ENCODE measurements at regions not wholly inside any gene's neighbourhood (a gene's known extent, or its start where the extent isn't known, plus 50 kb on each side); places are given as distances from the start of the nearest gene placed in this dataset.

GRCh38 chr3:70818145-70818544 lies 505.7 kb upstream of the MDFIC2 start:
- ChIA-PET POLR2A (no interaction called here), CTCF (no interaction called here)
- Histone ChIP-seq H4K20me1 (ENCODE audit: insufficient read depth) (no peaks in the 10 kb centered on the region), H3K4me1 (ENCODE audit: control insufficient read depth in 1 of 2, insufficient read depth in 2 of 2, low read depth in 1 of 2, low read length in 1 of 2) (no peaks in the 10 kb centered on the region; a peak in 2 of 4 replicates), H3K9ac (no peak overlapping the region), H3K79me2 (ENCODE audit: insufficient read depth) (no peaks in the 10 kb centered on the region), H3K27me3 (ENCODE audit: insufficient read depth) (no peaks in the 10 kb centered on the region), H2AFZ (ENCODE audit: low read depth) (no peak overlapping the region), H3K27ac (ENCODE audit: low read depth in 2 of 2, low read length in 1 of 2) (no peak overlapping the region), H3K9me2 (no peaks in the 10 kb centered on the region), H3F3A (replicated peaks; ENCODE audit: insufficient read depth) (no peaks in the 10 kb centered on the region), H3K36me3 (replicated peaks in 1 of 2; ENCODE audit: control insufficient read depth in 1 of 2, insufficient read depth in 2 of 2, low read length in 1 of 2) (no peaks in the 10 kb centered on the region), H3K4me3 (ENCODE audit: low read depth in 2 of 2, low read length in 1 of 2) (no peak overlapping the region), H3K4me2 (no peak overlapping the region), H3K9me3 (no peaks in the 10 kb centered on the region)
- no peak for DNase-seq
- TF ChIP-seq JUND (IDR thresholded peaks at IDR 0.05) (no peak), EZH2phosphoT487 (IDR thresholded peaks at IDR 0.05; ENCODE audit: borderline replicate concordance, low read depth) (no peak), RXRA (IDR thresholded peaks at IDR 0.05; ENCODE audit: borderline replicate concordance, low read depth) (no peak), RAD21 (IDR thresholded peaks at IDR 0.05; ENCODE audit: low read length) (no peak), YY1 (IDR thresholded peaks at IDR 0.05; ENCODE audit: low read depth) (no peak), MAX (IDR thresholded peaks at IDR 0.05; ENCODE audit: low read depth) (no peak), NFIC (IDR thresholded peaks at IDR 0.05; ENCODE audit: borderline replicate concordance) (no peak), ELF1 (IDR thresholded peaks at IDR 0.05) (no peak), EP300 (IDR thresholded peaks at IDR 0.05; ENCODE audit: borderline replicate concordance in 1 of 2, low read depth in 1 of 2, low read length in 1 of 2) (no peak), TCF12 (IDR thresholded peaks at IDR 0.05) (no peak), RCOR1 (IDR thresholded peaks at IDR 0.05; ENCODE audit: low read length) (no peak), SMC3 (IDR thresholded peaks at IDR 0.05; ENCODE audit: low read depth, low read length) (no peak), FOXJ3 (CRISPR knock-in tag; IDR thresholded peaks at IDR 0.05) (no peak), MEF2A (IDR thresholded peaks at IDR 0.05; ENCODE audit: borderline replicate concordance, low read depth) (no peak), USF2 (IDR thresholded peaks at IDR 0.05; ENCODE audit: borderline replicate concordance, low read depth, low read length) (no peak), TEAD4 (IDR thresholded peaks at IDR 0.05; ENCODE audit: borderline replicate concordance, insufficient read depth) (no peak), FOXM1 (IDR thresholded peaks at IDR 0.05; ENCODE audit: low read depth) (no peak), FOSL2 (IDR thresholded peaks at IDR 0.05; ENCODE audit: borderline replicate concordance, low read depth) (no peak)
- TF ChIP-seq, protein P1, sequence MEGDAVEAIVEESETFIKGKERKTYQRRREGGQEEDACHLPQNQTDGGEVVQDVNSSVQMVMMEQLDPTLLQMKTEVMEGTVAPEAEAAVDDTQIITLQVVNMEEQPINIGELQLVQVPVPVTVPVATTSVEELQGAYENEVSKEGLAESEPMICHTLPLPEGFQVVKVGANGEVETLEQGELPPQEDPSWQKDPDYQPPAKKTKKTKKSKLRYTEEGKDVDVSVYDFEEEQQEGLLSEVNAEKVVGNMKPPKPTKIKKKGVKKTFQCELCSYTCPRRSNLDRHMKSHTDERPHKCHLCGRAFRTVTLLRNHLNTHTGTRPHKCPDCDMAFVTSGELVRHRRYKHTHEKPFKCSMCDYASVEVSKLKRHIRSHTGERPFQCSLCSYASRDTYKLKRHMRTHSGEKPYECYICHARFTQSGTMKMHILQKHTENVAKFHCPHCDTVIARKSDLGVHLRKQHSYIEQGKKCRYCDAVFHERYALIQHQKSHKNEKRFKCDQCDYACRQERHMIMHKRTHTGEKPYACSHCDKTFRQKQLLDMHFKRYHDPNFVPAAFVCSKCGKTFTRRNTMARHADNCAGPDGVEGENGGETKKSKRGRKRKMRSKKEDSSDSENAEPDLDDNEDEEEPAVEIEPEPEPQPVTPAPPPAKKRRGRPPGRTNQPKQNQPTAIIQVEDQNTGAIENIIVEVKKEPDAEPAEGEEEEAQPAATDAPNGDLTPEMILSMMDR (IDR thresholded peaks at IDR 0.05), result no peak
- TF ChIP-seq, protein P2, sequence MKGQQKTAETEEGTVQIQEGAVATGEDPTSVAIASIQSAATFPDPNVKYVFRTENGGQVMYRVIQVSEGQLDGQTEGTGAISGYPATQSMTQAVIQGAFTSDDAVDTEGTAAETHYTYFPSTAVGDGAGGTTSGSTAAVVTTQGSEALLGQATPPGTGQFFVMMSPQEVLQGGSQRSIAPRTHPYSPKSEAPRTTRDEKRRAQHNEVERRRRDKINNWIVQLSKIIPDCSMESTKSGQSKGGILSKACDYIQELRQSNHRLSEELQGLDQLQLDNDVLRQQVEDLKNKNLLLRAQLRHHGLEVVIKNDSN (IDR thresholded peaks at IDR 0.05; ENCODE audit: borderline replicate concordance, low read depth), result no peak
- 63% methylated on average over 2 of the region's 2 CpGs for WGBS (ENCODE audit: low lambda C conversion rate)
